ENCODE measurements at regions not wholly inside any gene's neighbourhood (a gene's known extent, or its start where the extent isn't known, plus 50 kb on each side); places are given as distances from the start of the nearest gene placed in this dataset.

- no peak for TF ChIP-seq CTCF (IDR thresholded peaks at IDR 0.05)
These were observed 418.9 kb downstream of the PRDM2 start for GRCh38 chr1:14118691-14119485.

DNA sequence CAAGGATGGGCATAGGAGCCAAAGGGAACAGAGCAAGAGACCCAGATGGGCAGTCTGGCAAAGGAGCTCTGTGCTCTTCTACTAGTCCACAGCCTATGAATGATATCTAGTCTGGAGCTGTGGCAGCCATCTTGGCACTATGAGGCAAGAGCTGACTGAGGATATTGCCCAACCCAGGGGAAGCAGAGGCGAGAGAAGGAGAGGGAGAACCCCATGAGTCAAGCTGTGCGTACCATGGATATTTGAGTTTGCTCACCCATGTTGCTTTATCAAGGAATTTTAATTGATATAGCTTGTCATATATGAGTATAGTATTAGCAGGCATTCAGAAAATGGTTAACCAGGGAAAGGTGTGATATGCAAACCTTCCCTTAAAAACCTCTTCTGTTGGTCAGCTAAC is 420.9 kb downstream of the PRDM2 start:
- TF ChIP-seq CTCF (IDR thresholded peaks at IDR 0.05): no peak

- TF ChIP-seq CTCF (IDR thresholded peaks at IDR 0.05): no peak
These were observed 428.1 kb downstream of the PRDM2 start for GRCh38 chr1:14128096-14128495.

DNA sequence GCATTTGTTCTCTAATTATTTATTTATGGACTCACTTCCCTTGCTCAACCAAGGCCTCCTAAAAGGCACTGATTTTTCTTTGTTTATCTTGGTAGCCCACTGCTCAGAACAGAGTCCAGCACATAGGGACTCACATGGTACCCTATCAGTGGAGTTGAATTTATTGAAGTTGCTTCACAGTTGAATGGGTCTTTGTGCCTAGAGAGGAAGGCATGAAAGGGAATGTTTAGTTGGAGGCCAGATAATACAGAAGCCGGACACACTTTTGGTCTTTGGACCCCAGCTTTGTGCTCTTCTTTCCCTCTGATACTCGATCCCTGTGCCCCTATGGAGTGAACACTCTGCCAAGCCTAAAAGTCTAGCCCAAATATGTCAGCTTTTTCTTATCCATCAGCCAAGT is 429.0 kb downstream of the PRDM2 start:
- no peak for TF ChIP-seq CTCF (IDR thresholded peaks at IDR 0.05)

GRCh38 chr1:14135070-14135469 is 435.1 kb downstream of the PRDM2 start:
- TF ChIP-seq CTCF (IDR thresholded peaks at IDR 0.05): no peak

DNA sequence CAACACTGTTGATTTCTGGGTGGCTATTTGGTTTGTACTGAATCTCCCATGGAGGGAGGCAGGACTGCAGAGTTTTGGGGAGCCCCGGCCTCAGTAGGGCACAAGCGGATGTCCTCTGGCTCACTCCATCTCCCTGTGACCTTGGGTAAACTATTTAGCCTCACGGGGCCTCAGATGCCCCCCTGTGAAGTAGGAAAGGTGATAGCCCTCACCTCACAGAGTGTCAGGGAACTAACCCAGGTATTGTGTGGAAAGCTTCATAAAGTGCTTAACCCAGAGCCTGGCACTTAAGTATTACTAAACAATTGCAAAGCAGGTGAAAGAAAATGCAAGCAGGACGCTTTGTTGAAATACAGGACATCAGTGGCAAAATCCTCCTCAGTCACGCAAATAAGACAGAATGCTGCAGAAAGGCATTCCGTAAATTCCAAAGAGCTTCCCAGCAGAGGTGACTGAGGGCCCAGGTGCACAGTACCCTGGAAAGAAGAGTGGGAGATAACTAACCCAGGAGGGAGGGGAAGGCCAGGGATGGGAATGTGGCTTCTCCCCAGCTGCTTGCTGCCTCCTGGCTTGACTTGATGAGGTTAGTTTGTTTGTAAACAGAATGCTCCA is 436.3 kb downstream of the PRDM2 start:
- TF ChIP-seq CTCF (IDR thresholded peaks at IDR 0.05): no peak

DNA sequence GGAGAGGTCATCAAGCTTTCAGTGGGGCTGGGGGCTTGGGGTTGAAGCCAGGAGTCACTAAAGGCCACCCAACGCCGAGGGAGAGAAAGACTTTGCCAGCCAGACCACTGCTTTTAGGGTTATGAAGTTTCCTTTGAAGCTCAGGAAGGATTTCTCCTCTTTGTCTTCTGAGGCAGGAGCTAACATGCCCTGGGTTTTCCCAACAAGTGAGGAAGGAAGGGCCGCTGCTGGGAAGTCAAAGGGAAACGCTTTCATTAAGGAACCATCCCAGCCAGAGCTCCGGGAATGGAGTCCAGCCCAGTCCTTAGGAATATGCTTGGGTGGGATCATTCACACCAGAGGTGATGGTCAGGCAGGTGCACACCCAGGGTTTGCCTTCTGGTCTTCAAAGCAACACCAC is 436.9 kb downstream of the PRDM2 start:
- no peak for TF ChIP-seq CTCF (IDR thresholded peaks at IDR 0.05)

Measured in LNCAP (cell line).